ENCODE measurements at regions not wholly inside any gene's neighbourhood (a gene's known extent, or its start where the extent isn't known, plus 50 kb on each side); places are given as distances from the start of the nearest gene placed in this dataset.

DNA sequence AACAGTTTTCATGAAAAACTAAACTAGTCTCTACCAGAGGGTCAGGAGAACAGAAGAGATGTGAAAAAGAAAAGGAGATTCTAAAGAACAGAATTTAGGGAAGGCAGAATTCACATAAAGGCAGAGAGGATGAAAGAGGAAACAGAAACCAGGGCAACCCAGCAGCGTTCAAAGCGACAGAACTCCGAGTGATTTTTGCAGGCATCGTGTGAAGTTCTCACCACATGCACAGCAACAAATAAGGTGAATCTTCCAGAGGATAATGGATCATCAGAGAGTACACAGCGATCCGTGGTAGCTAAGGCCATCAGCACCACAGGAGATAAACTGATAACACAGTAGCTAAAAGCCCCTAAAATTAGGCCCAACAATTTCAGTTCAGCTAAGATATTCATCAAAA, 250.8 kb upstream of the THBS1 start:
- TF ChIP-seq CTCF (IDR thresholded peaks at IDR 0.05; ENCODE audit: low read length) (no peak), EZH2 (IDR thresholded peaks at IDR 0.05; ENCODE audit: borderline replicate concordance, low read length) (no peak)
- Histone ChIP-seq H3K4me2 (ENCODE audit: low read length) (no peak overlapping the region), H3K9ac (ENCODE audit: low read length) (no peak overlapping the region)

GRCh38 chr15:39331584-39331983, 249.3 kb upstream of the THBS1 start:
- Histone ChIP-seq H3K27me3 (ENCODE audit: insufficient read depth, low read length) (no peaks in the 10 kb centered on the region), H3K9ac (ENCODE audit: low read length) (no peak overlapping the region), H3F3A (ENCODE audit: insufficient read depth, low read length) (no peaks in the 10 kb centered on the region), H3K9me2 (ENCODE audit: low read depth, low read length) (no peaks in the 10 kb centered on the region), H3K4me3 (ENCODE audit: low read depth, low read length, poor library complexity, severe bottlenecking) (no peak overlapping the region), H3K36me3 (ENCODE audit: insufficient read depth, low read length) (no peaks in the 10 kb centered on the region), H3K4me2 (ENCODE audit: low read length) (no peak overlapping the region), H3K79me2 (ENCODE audit: insufficient read depth, low read length) (no peaks in the 10 kb centered on the region), H3K9me3 (ENCODE audit: low read length) (no peaks in the 10 kb centered on the region), H2AFZ (ENCODE audit: low read length) (no peak overlapping the region), H3K4me1 (ENCODE audit: insufficient read depth, low read length, severe bottlenecking) (no peaks in the 10 kb centered on the region), H4K20me1 (ENCODE audit: insufficient read depth, low read length) (no peaks in the 10 kb centered on the region), H3K27ac (ENCODE audit: low read depth, low read length, poor library complexity, severe bottlenecking) (no peak overlapping the region)
- TF ChIP-seq CTCF (IDR thresholded peaks at IDR 0.05; ENCODE audit: low read length) (no peak), EZH2 (IDR thresholded peaks at IDR 0.05; ENCODE audit: borderline replicate concordance, low read length) (no peak)

More for the DNA sequence above, 250.8 kb upstream of the THBS1 start:
- Histone ChIP-seq H3K4me1 (ENCODE audit: insufficient read depth, low read length, severe bottlenecking) (no peaks in the 10 kb centered on the region), H3K27ac (ENCODE audit: low read depth, low read length, poor library complexity, severe bottlenecking) (no peak overlapping the region), H4K20me1 (ENCODE audit: insufficient read depth, low read length) (no peaks in the 10 kb centered on the region), H2AFZ (ENCODE audit: low read length) (no peak overlapping the region), H3K27me3 (ENCODE audit: insufficient read depth, low read length) (no peaks in the 10 kb centered on the region), H3K4me3 (ENCODE audit: low read depth, low read length, poor library complexity, severe bottlenecking) (no peak overlapping the region), H3K79me2 (ENCODE audit: insufficient read depth, low read length) (no peaks in the 10 kb centered on the region), H3K9me3 (ENCODE audit: low read length) (no peaks in the 10 kb centered on the region), H3K36me3 (ENCODE audit: insufficient read depth, low read length) (no peaks in the 10 kb centered on the region), H3F3A (ENCODE audit: insufficient read depth, low read length) (no peaks in the 10 kb centered on the region), H3K9me2 (ENCODE audit: low read depth, low read length) (no peaks in the 10 kb centered on the region)

GRCh38 chr15:39332846-39333245, 248.0 kb upstream of the THBS1 start:
- no peak overlapping the region for H3K4me3 ChIP-seq (ENCODE audit: low read depth, low read length, poor library complexity, severe bottlenecking)
- no peaks in the 10 kb centered on the region for H3F3A ChIP-seq (ENCODE audit: insufficient read depth, low read length)
- H3K9me3 ChIP-seq (ENCODE audit: low read length): no peaks in the 10 kb centered on the region
- no peaks in the 10 kb centered on the region for H3K4me1 ChIP-seq (ENCODE audit: insufficient read depth, low read length, severe bottlenecking)
- no peaks in the 10 kb centered on the region for H3K36me3 ChIP-seq (ENCODE audit: insufficient read depth, low read length)
- TF ChIP-seq CTCF (IDR thresholded peaks at IDR 0.05; ENCODE audit: low read length) (no peak), EZH2 (IDR thresholded peaks at IDR 0.05; ENCODE audit: borderline replicate concordance, low read length) (no peak)
- no peak overlapping the region for H3K9ac ChIP-seq (ENCODE audit: low read length)
- H3K27me3 ChIP-seq (ENCODE audit: insufficient read depth, low read length): no peaks in the 10 kb centered on the region
- H4K20me1 ChIP-seq (ENCODE audit: insufficient read depth, low read length): no peaks in the 10 kb centered on the region
- H3K4me2 ChIP-seq (ENCODE audit: low read length): no peak overlapping the region
- H3K79me2 ChIP-seq (ENCODE audit: insufficient read depth, low read length): no peaks in the 10 kb centered on the region
- no peak overlapping the region for H3K27ac ChIP-seq (ENCODE audit: low read depth, low read length, poor library complexity, severe bottlenecking)
- no peaks in the 10 kb centered on the region for H3K9me2 ChIP-seq (ENCODE audit: low read depth, low read length)
- no peak overlapping the region for H2AFZ ChIP-seq (ENCODE audit: low read length)
